IPS-NIHi7 (cell line): ENCODE measurements at regions not wholly inside any gene's neighbourhood (a gene's known extent, or its start where the extent isn't known, plus 50 kb on each side); places are given as distances from the start of the nearest gene placed in this dataset.

ENCODE experiments used
- DNase-seq: peaks from one replicate; pipeline ENCODE4 v3.0.0; 2012; ENCODE audit warnings: mixed read lengths; ENCODE audit errors: extremely low spot score

GRCh38 chr12:77352946-77353345, 287.6 kb upstream of the E2F7 start:
- DNase-seq, result no peak

GRCh38 chr12:77351860-77352259, 286.5 kb upstream of the E2F7 start:
- no peak for DNase-seq

- no peak for DNase-seq
Observed at GRCh38 chr12:77349689-77350370, 284.5 kb upstream of the E2F7 start.

GRCh38 chr12:77347017-77347416, 281.6 kb upstream of the E2F7 start:
- DNase-seq, result no peak

- no peak for DNase-seq
Observed at GRCh38 chr12:77345336-77345735, 280.0 kb upstream of the E2F7 start.

- DNase-seq, result no peak
Observed at GRCh38 chr12:77344651-77345050, 279.3 kb upstream of the E2F7 start.

- no peak for DNase-seq
Observed at GRCh38 chr12:77343291-77343690, 277.9 kb upstream of the E2F7 start.

GRCh38 chr12:77342253-77342652, 276.9 kb upstream of the E2F7 start:
- DNase-seq, result no peak

GRCh38 chr12:77339610-77340009, 274.2 kb upstream of the E2F7 start:
- no peak for DNase-seq

GRCh38 chr12:77337362-77337761, 272.0 kb upstream of the E2F7 start:
- peak; percentile 11 for DNase-seq

- no peak for DNase-seq
Observed at GRCh38 chr12:77334806-77335205, 269.4 kb upstream of the E2F7 start.

- DNase-seq, result no peak
Observed at GRCh38 chr12:77328326-77328725, 263.0 kb upstream of the E2F7 start.

- peak; percentile 46 for DNase-seq
Observed at GRCh38 chr12:77325511-77326236, 260.3 kb upstream of the E2F7 start.

GRCh38 chr12:77324763-77325468, 259.5 kb upstream of the E2F7 start:
- DNase-seq, result peak; percentile 89

- no peak for DNase-seq
Observed at GRCh38 chr12:77324416-77324762, 259.0 kb upstream of the E2F7 start.

GRCh38 chr12:77323788-77324415, 258.5 kb upstream of the E2F7 start:
- DNase-seq, result no peak

- DNase-seq, result peak; percentile 10
Observed at GRCh38 chr12:77319166-77319565, 253.8 kb upstream of the E2F7 start.

GRCh38 chr12:77315407-77315806, 250.0 kb upstream of the E2F7 start:
- no peak for DNase-seq

GRCh38 chr12:77314378-77315052, 249.1 kb upstream of the E2F7 start:
- no peak for DNase-seq

- no peak for DNase-seq
Observed at GRCh38 chr12:77308056-77308455, 242.7 kb upstream of the E2F7 start.

GRCh38 chr12:77300811-77301210, 235.4 kb upstream of the E2F7 start:
- DNase-seq, result no peak
